Endothelial cell of umbilical vein (primary cell): ENCODE measurements at regions not wholly inside any gene's neighbourhood (a gene's known extent, or its start where the extent isn't known, plus 50 kb on each side); places are given as distances from the start of the nearest gene placed in this dataset.

Source experiments
- BruUV-seq: library from RNA; stranded (reverse); fragments of 400-500 nt; replicated peaks from 2 replicates; lab custom pipeline; 2021; lab: Mats Ljungman, UMichigan
- CTCF ChIA-PET: fragments of 300-600, 350-600 bp; sonication (Branson Sonifier 250); formaldehyde crosslinking; loops from one replicate; lab custom pipeline; 2021; ENCODE audit warnings: antibody characterized with exemption, inconsistent platforms; lab: Charles Lee
- POLR2A ChIA-PET: fragments of 300-600, 350-600 bp; sonication (Branson Sonifier 250); formaldehyde crosslinking; loops from one replicate; lab custom pipeline; 2021; ENCODE audit warnings: antibody characterized with exemption, inconsistent platforms; lab: Charles Lee
- DNase-seq: peaks from one replicate; pipeline ENCODE4 v3.0.0-alpha.2; 2011; ENCODE audit warnings: low read depth, low spot score
- FAIRE-seq: peaks from 2 replicates; lab custom pipeline; 2011; peaks lifted over from hg19 to GRCh38; lab: Jason Lieb, UNC
- H2AFZ ChIP-seq: 2 replicates; pipeline ENCODE4 v1.6.0; 2012; ENCODE audit warnings: low read depth, low read length, control low read depth, inconsistent platforms
- H3K27ac ChIP-seq: 2 replicates; pipeline ENCODE4 v1.5.1; 2011; ENCODE audit warnings: low read depth, mild to moderate bottlenecking, control low read depth, low read length, moderate library complexity; ENCODE audit not compliant: insufficient read depth
- H3K27me3 ChIP-seq, 2 experiments: 2 replicates each; pipeline versions ENCODE4 v1.6.0 to v1.6.1; 2011; ENCODE audit warnings: low read length in 2 of 2, mixed read lengths in 1 of 2; ENCODE audit not compliant: control insufficient read depth in 2 of 2, insufficient read depth in 2 of 2
- H3K36me3 ChIP-seq, 2 experiments: 2 replicates in 1 of 2; 3 replicates in 1 of 2; pipeline ENCODE4 v1.5.1; 2011; ENCODE audit warnings: low read length in 2 of 2, mild to moderate bottlenecking in 1 of 2, moderate library complexity in 1 of 2; ENCODE audit not compliant: control insufficient read depth in 2 of 2, insufficient read depth in 2 of 2; ENCODE audit errors: extremely low read depth in 1 of 2
- H3K4me1 ChIP-seq: 3 replicates; pipeline ENCODE4 v1.5.1; 2011; ENCODE audit warnings: mild to moderate bottlenecking, low read length; ENCODE audit not compliant: control insufficient read depth, insufficient read depth; ENCODE audit errors: extremely low read depth
- H3K4me2 ChIP-seq: 2 replicates; pipeline ENCODE4 v1.6.1; 2011; ENCODE audit warnings: low read length, control low read depth, mixed read lengths; ENCODE audit not compliant: insufficient read depth
- H3K4me3 ChIP-seq, 3 experiments: fragments of 200-600 bp in 1 of 3; sonication (generic), shearing (Covaris generic) in 1 of 3; replicated peaks in 1 of 3; 2 replicates each; pipeline ENCODE4 v1.5.1; 2011 to 2016; ENCODE audit warnings: control low read depth in 3 of 3, low read length in 3 of 3, mild to moderate bottlenecking in 2 of 3, inconsistent platforms in 1 of 3, low read depth in 1 of 3, moderate library complexity in 1 of 3; ENCODE audit not compliant: insufficient read depth in 1 of 3
- H3K79me2 ChIP-seq: 2 replicates; pipeline ENCODE4 v1.6.0; 2012; ENCODE audit warnings: low read length, inconsistent platforms; ENCODE audit not compliant: control insufficient read depth, insufficient read depth
- H3K9ac ChIP-seq: replicated peaks from 2 replicates; pipeline ENCODE3; 2011; ENCODE audit warnings: low read length, control low read depth; ENCODE audit not compliant: insufficient read depth; ENCODE audit errors: extremely low read depth
- H3K9me1 ChIP-seq: replicated peaks from 3 replicates; pipeline ENCODE4 v1.6.0; 2011; ENCODE audit warnings: mild to moderate bottlenecking, low read length; ENCODE audit not compliant: control insufficient read depth, insufficient read depth; ENCODE audit errors: extremely low read depth
- H3K9me3 ChIP-seq: replicated peaks from 2 replicates; pipeline ENCODE4 v1.5.1; 2012; ENCODE audit warnings: low read length, inconsistent platforms; ENCODE audit not compliant: control insufficient read depth, insufficient read depth
- H4K20me1 ChIP-seq: replicated peaks from 2 replicates; pipeline ENCODE3; 2011; ENCODE audit warnings: mild to moderate bottlenecking, low read length; ENCODE audit not compliant: control insufficient read depth, insufficient read depth; ENCODE audit errors: extremely low read depth
- CTCF ChIP-seq, 2 donors: IDR thresholded peaks; 1 replicate in 1 of 2; 2 replicates in 1 of 2; pipeline ENCODE4 v1.5.1; 2011; ENCODE audit warnings: low read length in 2 of 2, mild to moderate bottlenecking in 2 of 2, moderate library complexity in 2 of 2, control low read depth in 1 of 2, inconsistent platforms in 1 of 2, low read depth in 1 of 2; ENCODE audit not compliant: insufficient read depth in 1 of 2; ENCODE audit errors: extremely low read depth in 1 of 2
- EZH2 ChIP-seq: IDR thresholded peaks from 2 replicates; pipeline ENCODE4 v1.6.1; 2012; ENCODE audit warnings: borderline replicate concordance, low read depth, mild to moderate bottlenecking, moderate library complexity, low read length, inconsistent platforms; ENCODE audit not compliant: severe bottlenecking
- GATA2 ChIP-seq: IDR thresholded peaks from 2 replicates; pipeline ENCODE4 v1.7.0; 2011; ENCODE audit warnings: low read depth, mild to moderate bottlenecking, moderate library complexity, mixed read lengths, low read length; ENCODE audit not compliant: insufficient read length, insufficient read depth
- JUN ChIP-seq: IDR thresholded peaks from 2 replicates; pipeline ENCODE4 v1.6.1; 2011; ENCODE audit warnings: borderline replicate concordance, low read depth; ENCODE audit not compliant: insufficient read length, insufficient read depth
- MYC ChIP-seq: IDR thresholded peaks from one replicate; pipeline ENCODE4 v1.6.1; 2011; ENCODE audit warnings: mild to moderate bottlenecking, low read depth, low read length
- POLR2A ChIP-seq: IDR thresholded peaks from 2 replicates; pipeline ENCODE4 v1.6.1; 2012; ENCODE audit warnings: low read depth, mild to moderate bottlenecking, control low read depth, low read length
- POLR2AphosphoS5 ChIP-seq: IDR thresholded peaks from 2 replicates; pipeline ENCODE4 v1.6.1; 2012; ENCODE audit warnings: low read depth, mild to moderate bottlenecking, control low read depth, low read length, moderate library complexity; ENCODE audit not compliant: insufficient read depth
- dilution Hi-C: fragments of 300-500 bp; cut with MboI; formaldehyde crosslinking; loops from one replicate; pipeline ENCODE4 v1.15.0; 2019; ENCODE audit warnings: low sequenced_read_pairs; ENCODE audit not compliant: extremely low pct_ligation_motif_present
- intact Hi-C: fragments of 100-400 bp; cut with micrococcal nuclease; formaldehyde crosslinking; loops from one replicate; pipeline ENCODE4 v1.10.0; 2022
- TF ChIP-seq, protein P1 (sequence below): IDR thresholded peaks from 2 replicates; pipeline ENCODE4 v1.6.1; 2011; ENCODE audit not compliant: insufficient read depth, insufficient read length

DNA sequence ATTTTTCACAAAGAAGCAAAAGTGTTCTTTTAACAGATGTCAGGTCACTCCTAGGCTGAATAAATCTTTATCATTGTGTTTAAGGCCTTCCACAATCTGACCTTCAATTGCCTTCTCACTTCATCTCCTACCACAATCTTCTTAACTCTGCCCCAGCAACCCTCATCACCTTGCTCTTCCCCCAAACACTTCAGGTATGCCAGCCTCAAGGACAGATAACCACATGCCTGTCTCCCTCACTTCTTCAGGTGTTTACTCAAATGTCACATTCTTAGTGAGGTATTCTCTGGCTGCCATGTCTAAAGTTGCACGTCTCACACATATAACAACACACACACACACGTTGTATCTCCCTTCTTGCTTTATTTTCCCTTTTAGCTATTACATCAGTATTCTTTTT lies 146.5 kb downstream of the ANKRD50 start:
- FAIRE-seq = no peak
- H3K9ac ChIP-seq = no peak overlapping the region
- CTCF ChIA-PET = no interaction called here
- no peaks in the 10 kb centered on the region for H3K79me2 ChIP-seq
- H3K27ac ChIP-seq = no peak overlapping the region
- H3K9me3 ChIP-seq = no peaks in the 10 kb centered on the region
- POLR2A ChIA-PET = no interaction called here
- peak; percentile 2 for DNase-seq
- dilution Hi-C loops (no loop called here), intact Hi-C loops (no loop called here)
- no peak overlapping the region for H3K4me2 ChIP-seq
- no peaks in the 10 kb centered on the region for H3K9me1 ChIP-seq
- H3K4me1 ChIP-seq = peaks cover 14% of the 10 kb centered on the region
- no peak overlapping the region for H2AFZ ChIP-seq
- no peak overlapping the region for H3K4me3 ChIP-seq
- BruUV-seq = no TSS peak
- TF ChIP-seq POLR2A = no peak
- TF ChIP-seq, protein P1, sequence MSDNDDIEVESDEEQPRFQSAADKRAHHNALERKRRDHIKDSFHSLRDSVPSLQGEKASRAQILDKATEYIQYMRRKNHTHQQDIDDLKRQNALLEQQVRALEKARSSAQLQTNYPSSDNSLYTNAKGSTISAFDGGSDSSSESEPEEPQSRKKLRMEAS = no peak
- no peak for TF ChIP-seq EZH2
- no peak for TF ChIP-seq JUN
- no peak for TF ChIP-seq MYC
- no peak for TF ChIP-seq POLR2AphosphoS5
- TF ChIP-seq GATA2 = no peak
- TF ChIP-seq CTCF (IDR thresholded peaks at IDR 0.05; ENCODE audit: extremely low read depth in 1 of 2, insufficient read depth in 1 of 2, low read depth in 1 of 2, low read length in 2 of 2) = no peak
- H3K36me3 ChIP-seq = no peaks in the 10 kb centered on the region
- H3K27me3 ChIP-seq = no peaks in the 10 kb centered on the region
- H4K20me1 ChIP-seq = no peaks in the 10 kb centered on the region
